Activated naive CD4-positive, alpha-beta T cell treated with anti-CD3 and anti-CD28 coated beads, Interleukin-2, amount 50 U/mL, for 24 hours (primary cell): ENCODE measurements at regions not wholly inside any gene's neighbourhood (a gene's known extent, or its start where the extent isn't known, plus 50 kb on each side); places are given as distances from the start of the nearest gene placed in this dataset.
"Not testable (repeated sequence)": the region's sequence is repeated elsewhere in the genome, so short reads cannot be mapped to it uniquely, and the experiment has no call there.

Experiments
- H3K27ac Mint-ChIP-seq: one replicate; pipeline ENCODE4 v1.8.0; 2021; ENCODE audit warnings: mild to moderate bottlenecking, mixed read lengths
- H3K27me3 Mint-ChIP-seq: one replicate; pipeline ENCODE4 v1.8.0; 2021; ENCODE audit warnings: mixed read lengths
- H3K36me3 Mint-ChIP-seq: one replicate; pipeline ENCODE4 v1.8.0; 2021; ENCODE audit warnings: mixed read lengths
- H3K4me1 Mint-ChIP-seq: one replicate; pipeline ENCODE4 v1.8.0; 2021; ENCODE audit warnings: mixed read lengths
- H3K4me3 Mint-ChIP-seq: one replicate; pipeline ENCODE4 v1.8.0; 2021; ENCODE audit warnings: mild to moderate bottlenecking, mixed read lengths
- H3K9me3 Mint-ChIP-seq: one replicate; pipeline ENCODE4 v1.8.0; 2021; ENCODE audit warnings: mixed read lengths

GRCh38 chr6:140397106-140397505 lies 1022.7 kb upstream of the CITED2 start:
- Mint-ChIP-seq H3K4me1 (no peaks in the 10 kb centered on the region), H3K27me3 (no peaks in the 10 kb centered on the region), H3K9me3 (no peaks in the 10 kb centered on the region), H3K27ac (no peak overlapping the region), H3K36me3 (no peaks in the 10 kb centered on the region), H3K4me3 (no peak overlapping the region)

- no peaks in the 10 kb centered on the region for H3K9me3 Mint-ChIP-seq
- peaks cover 1% of the 10 kb centered on the region for H3K27me3 Mint-ChIP-seq
- no peaks in the 10 kb centered on the region for H3K4me1 Mint-ChIP-seq
- no peaks in the 10 kb centered on the region for H3K36me3 Mint-ChIP-seq
- no peak overlapping the region for H3K4me3 Mint-ChIP-seq
- no peak overlapping the region for H3K27ac Mint-ChIP-seq
These were observed 1019.5 kb upstream of the CITED2 start for GRCh38 chr6:140393665-140394540.

- Mint-ChIP-seq H3K4me3 (no peak overlapping the region), H3K9me3 (no peaks in the 10 kb centered on the region), H3K27me3 (peaks cover 3% of the 10 kb centered on the region), H3K4me1 (no peaks in the 10 kb centered on the region), H3K27ac (no peak overlapping the region), H3K36me3 (peaks cover 1% of the 10 kb centered on the region)
These were observed 1014.4 kb upstream of the CITED2 start for GRCh38 chr6:140388815-140389214.

GRCh38 chr6:140388192-140388802 lies 1013.8 kb upstream of the CITED2 start:
- Mint-ChIP-seq H3K4me1 (no peaks in the 10 kb centered on the region), H3K36me3 (peaks cover 1% of the 10 kb centered on the region), H3K27me3 (peaks cover 3% of the 10 kb centered on the region), H3K27ac (no peak overlapping the region), H3K9me3 (no peaks in the 10 kb centered on the region), H3K4me3 (no peak overlapping the region)

GRCh38 chr6:140385679-140386078 lies 1011.2 kb upstream of the CITED2 start:
- H3K27ac Mint-ChIP-seq, result no peak overlapping the region
- H3K4me3 Mint-ChIP-seq, result no peak overlapping the region

GRCh38 chr6:140382355-140382754 lies 1007.9 kb upstream of the CITED2 start:
- H3K27me3 Mint-ChIP-seq, result peaks cover 2% of the 10 kb centered on the region
- peaks cover 1% of the 10 kb centered on the region for H3K36me3 Mint-ChIP-seq
- no peak overlapping the region for H3K27ac Mint-ChIP-seq
- no peaks in the 10 kb centered on the region for H3K9me3 Mint-ChIP-seq
- no peak overlapping the region for H3K4me3 Mint-ChIP-seq
- no peaks in the 10 kb centered on the region for H3K4me1 Mint-ChIP-seq

More at GRCh38 chr6:140385679-140386078, 1011.2 kb upstream of the CITED2 start:
- Mint-ChIP-seq H3K36me3 (peaks cover 1% of the 10 kb centered on the region), H3K4me1 (no peaks in the 10 kb centered on the region), H3K9me3 (no peaks in the 10 kb centered on the region), H3K27me3 (peaks cover 3% of the 10 kb centered on the region)

- Mint-ChIP-seq H3K27me3 (peaks cover 2% of the 10 kb centered on the region), H3K4me1 (no peaks in the 10 kb centered on the region), H3K9me3 (no peaks in the 10 kb centered on the region), H3K36me3 (peaks cover 1% of the 10 kb centered on the region), H3K27ac (no peak overlapping the region), H3K4me3 (no peak overlapping the region)
These were observed 1006.2 kb upstream of the CITED2 start for GRCh38 chr6:140380427-140381218.

- H3K4me3 Mint-ChIP-seq, result no peak overlapping the region
- H3K27ac Mint-ChIP-seq, result no peak overlapping the region
- H3K36me3 Mint-ChIP-seq, result peaks cover 1% of the 10 kb centered on the region
- peaks cover 2% of the 10 kb centered on the region for H3K27me3 Mint-ChIP-seq
- no peaks in the 10 kb centered on the region for H3K9me3 Mint-ChIP-seq
- no peaks in the 10 kb centered on the region for H3K4me1 Mint-ChIP-seq
These were observed 1005.5 kb upstream of the CITED2 start for GRCh38 chr6:140379919-140380318.

GRCh38 chr6:140376209-140376608 lies 1001.8 kb upstream of the CITED2 start:
- no peaks in the 10 kb centered on the region for H3K9me3 Mint-ChIP-seq
- no peak overlapping the region for H3K4me3 Mint-ChIP-seq
- no peaks in the 10 kb centered on the region for H3K36me3 Mint-ChIP-seq
- H3K4me1 Mint-ChIP-seq, result no peaks in the 10 kb centered on the region
- no peak overlapping the region for H3K27ac Mint-ChIP-seq
- no peaks in the 10 kb centered on the region for H3K27me3 Mint-ChIP-seq

- H3K27ac Mint-ChIP-seq, H3K4me3 Mint-ChIP-seq, H3K36me3 Mint-ChIP-seq: not testable (repeated sequence)
These were observed 999.3 kb upstream of the CITED2 start for GRCh38 chr6:140373728-140374127.

GRCh38 chr6:140372064-140372463 lies 997.6 kb upstream of the CITED2 start:
- Mint-ChIP-seq H3K36me3 (no peaks in the 10 kb centered on the region), H3K9me3 (no peaks in the 10 kb centered on the region), H3K27me3 (no peaks in the 10 kb centered on the region), H3K27ac (no peak overlapping the region), H3K4me3 (no peak overlapping the region), H3K4me1 (no peaks in the 10 kb centered on the region)

More at GRCh38 chr6:140373728-140374127, 999.3 kb upstream of the CITED2 start:
- not testable (repeated sequence) for H3K4me1 Mint-ChIP-seq, H3K27me3 Mint-ChIP-seq, H3K9me3 Mint-ChIP-seq

GRCh38 chr6:140370976-140371870 lies 996.8 kb upstream of the CITED2 start:
- no peak overlapping the region for H3K27ac Mint-ChIP-seq
- no peaks in the 10 kb centered on the region for H3K4me1 Mint-ChIP-seq
- no peaks in the 10 kb centered on the region for H3K27me3 Mint-ChIP-seq
- no peaks in the 10 kb centered on the region for H3K36me3 Mint-ChIP-seq
- no peak overlapping the region for H3K4me3 Mint-ChIP-seq
- H3K9me3 Mint-ChIP-seq, result no peaks in the 10 kb centered on the region

- H3K9me3 Mint-ChIP-seq, result no peaks in the 10 kb centered on the region
- H3K36me3 Mint-ChIP-seq, result no peaks in the 10 kb centered on the region
- peaks cover 2% of the 10 kb centered on the region for H3K27me3 Mint-ChIP-seq
- H3K4me1 Mint-ChIP-seq, result no peaks in the 10 kb centered on the region
- H3K27ac Mint-ChIP-seq, result no peak overlapping the region
- no peak overlapping the region for H3K4me3 Mint-ChIP-seq
These were observed 996.0 kb upstream of the CITED2 start for GRCh38 chr6:140370441-140370840.

- H3K9me3 Mint-ChIP-seq, result no peaks in the 10 kb centered on the region
- H3K4me3 Mint-ChIP-seq, result no peak overlapping the region
- H3K27me3 Mint-ChIP-seq, result peaks cover 4% of the 10 kb centered on the region
- no peak overlapping the region for H3K27ac Mint-ChIP-seq
- no peaks in the 10 kb centered on the region for H3K36me3 Mint-ChIP-seq
- H3K4me1 Mint-ChIP-seq, result no peaks in the 10 kb centered on the region
These were observed 992.5 kb upstream of the CITED2 start for GRCh38 chr6:140366991-140367390.

GRCh38 chr6:140364916-140365315 lies 990.5 kb upstream of the CITED2 start:
- no peak overlapping the region for H3K4me3 Mint-ChIP-seq
- no peak overlapping the region for H3K27ac Mint-ChIP-seq
- no peaks in the 10 kb centered on the region for H3K4me1 Mint-ChIP-seq
- no peaks in the 10 kb centered on the region for H3K36me3 Mint-ChIP-seq
- peaks cover 4% of the 10 kb centered on the region for H3K27me3 Mint-ChIP-seq
- H3K9me3 Mint-ChIP-seq, result no peaks in the 10 kb centered on the region
